ENCODE measurements at regions not wholly inside any gene's neighbourhood (a gene's known extent, or its start where the extent isn't known, plus 50 kb on each side); places are given as distances from the start of the nearest gene placed in this dataset.
"Not testable (repeated sequence)": the region's sequence is repeated elsewhere in the genome, so short reads cannot be mapped to it uniquely, and the experiment has no call there.

GRCh38 chr1:47592296-47593012 lies 154.6 kb downstream of the FOXD2 start:
- no peaks in the 10 kb centered on the region for H3K4me1 Mint-ChIP-seq (ENCODE audit: low read depth in 2 of 2)
- ATAC-seq (no peak), DNase-seq (ENCODE audit: low spot score) (no peak)
- H3K27me3 Mint-ChIP-seq = peaks cover 7 to 8% of the 10 kb centered on the region in 2 donors
- no peaks in the 10 kb centered on the region for H3K9me3 Mint-ChIP-seq
- no peak overlapping the region for H3K27ac Mint-ChIP-seq
- no peaks in the 10 kb centered on the region for H3K36me3 Mint-ChIP-seq
- H3K4me3 Mint-ChIP-seq = no peak overlapping the region

DNA sequence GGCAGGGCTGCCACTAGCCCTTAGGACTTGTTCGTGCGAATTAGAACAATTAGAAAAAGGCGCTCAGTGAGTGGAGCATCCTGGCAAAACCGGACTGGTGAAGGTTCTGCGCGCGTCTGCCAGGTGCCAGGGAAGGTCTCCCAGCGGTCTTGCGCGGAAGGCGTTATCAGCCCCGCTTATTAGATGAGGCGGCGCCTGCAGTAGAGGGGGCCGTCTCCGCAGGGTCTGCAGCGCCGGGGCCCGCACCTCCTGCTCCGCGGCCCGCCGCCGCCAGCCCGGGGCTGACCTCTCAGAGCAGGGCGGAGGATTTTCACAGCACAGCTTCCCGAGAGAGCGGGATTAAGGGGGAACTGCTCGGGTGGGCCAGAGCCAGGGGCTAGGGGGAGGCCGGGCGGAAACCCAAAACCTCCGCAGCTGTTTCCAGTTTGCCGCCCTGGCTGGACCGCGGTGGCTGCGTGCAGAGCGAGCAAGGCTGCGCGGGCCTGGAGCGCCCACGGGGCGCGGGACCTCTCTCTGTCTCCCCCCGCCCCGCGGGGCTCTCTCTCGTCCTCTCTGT lies 155.2 kb downstream of the FOXD2 start:
- no peak overlapping the region for H3K4me3 Mint-ChIP-seq
- no peaks in the 10 kb centered on the region for H3K36me3 Mint-ChIP-seq
- ATAC-seq (no peak), DNase-seq (ENCODE audit: low spot score) (no peak)
- no peaks in the 10 kb centered on the region for H3K9me3 Mint-ChIP-seq
- H3K27me3 Mint-ChIP-seq = peaks cover 8 to 9% of the 10 kb centered on the region in 2 donors
- H3K27ac Mint-ChIP-seq = no peak overlapping the region
- no peaks in the 10 kb centered on the region for H3K4me1 Mint-ChIP-seq (ENCODE audit: low read depth in 2 of 2)

GRCh38 chr1:47593598-47594285 lies 155.9 kb downstream of the FOXD2 start:
- ATAC-seq (no peak), DNase-seq (ENCODE audit: low spot score) (no peak)
- Mint-ChIP-seq H3K27me3 (peaks cover 8 to 14% of the 10 kb centered on the region in 2 donors), H3K36me3 (no peaks in the 10 kb centered on the region), H3K27ac (no peak overlapping the region), H3K4me3 (no peak overlapping the region), H3K9me3 (no peaks in the 10 kb centered on the region), H3K4me1 (ENCODE audit: low read depth in 2 of 2) (no peaks in the 10 kb centered on the region)

GRCh38 chr1:47594627-47595026 lies 156.8 kb downstream of the FOXD2 start:
- no peak overlapping the region for H3K4me3 Mint-ChIP-seq
- H3K9me3 Mint-ChIP-seq = no peaks in the 10 kb centered on the region
- ATAC-seq = no peak
- H3K36me3 Mint-ChIP-seq = peaks cover 8% of the 10 kb centered on the region
- no peaks in the 10 kb centered on the region for H3K4me1 Mint-ChIP-seq (ENCODE audit: low read depth in 2 of 2)
- DNase-seq (ENCODE audit: low spot score) = no peak
- peaks cover 15 to 23% of the 10 kb centered on the region in 2 donors for H3K27me3 Mint-ChIP-seq
- H3K27ac Mint-ChIP-seq = no peak overlapping the region

GRCh38 chr1:47596328-47596727 lies 158.5 kb downstream of the FOXD2 start:
- H3K4me3 Mint-ChIP-seq = no peak overlapping the region
- peaks cover 15% of the 10 kb centered on the region for H3K36me3 Mint-ChIP-seq
- DNase-seq (ENCODE audit: low spot score) (no peak), ATAC-seq (no peak)
- H3K27me3 Mint-ChIP-seq = peaks cover 21 to 34% of the 10 kb centered on the region in 2 donors
- H3K4me1 Mint-ChIP-seq (ENCODE audit: low read depth in 2 of 2) = no peaks in the 10 kb centered on the region
- no peaks in the 10 kb centered on the region for H3K9me3 Mint-ChIP-seq
- no peak overlapping the region for H3K27ac Mint-ChIP-seq

- H3K36me3 Mint-ChIP-seq = peaks cover 24% of the 10 kb centered on the region
Observed at GRCh38 chr1:47598357-47598756, 160.5 kb downstream of the FOXD2 start.

DNA sequence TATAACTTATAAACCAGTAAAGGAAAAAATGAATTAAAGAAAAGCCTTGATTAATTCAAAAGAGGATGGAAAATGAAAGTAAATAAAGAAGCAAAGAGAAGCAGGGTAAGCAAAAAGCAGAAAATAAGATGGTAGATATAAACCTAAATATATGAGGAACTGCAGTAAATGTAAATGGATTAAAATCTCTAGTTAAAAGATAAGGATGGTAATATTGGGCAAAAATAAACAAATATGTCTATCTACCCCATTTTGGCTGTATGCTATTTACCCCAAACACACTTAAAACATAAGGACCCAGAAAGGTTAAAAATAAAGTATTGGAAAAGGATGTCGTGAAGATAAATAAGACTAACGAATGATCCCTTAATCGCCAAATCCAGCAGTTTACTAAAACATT lies 161.9 kb downstream of the FOXD2 start:
- peaks cover 27 to 36% of the 10 kb centered on the region in 2 donors for H3K27me3 Mint-ChIP-seq
- no peak overlapping the region for H3K27ac Mint-ChIP-seq
- H3K4me3 Mint-ChIP-seq = no peak overlapping the region
- no peaks in the 10 kb centered on the region for H3K9me3 Mint-ChIP-seq
- ATAC-seq (no peak), DNase-seq (ENCODE audit: low spot score) (no peak)
- peaks cover 24% of the 10 kb centered on the region for H3K36me3 Mint-ChIP-seq
- no peaks in the 10 kb centered on the region for H3K4me1 Mint-ChIP-seq (ENCODE audit: low read depth in 2 of 2)

More at GRCh38 chr1:47598357-47598756, 160.5 kb downstream of the FOXD2 start:
- no peak for ATAC-seq
- Mint-ChIP-seq H3K4me1 (ENCODE audit: low read depth in 2 of 2) (no peaks in the 10 kb centered on the region), H3K27ac (no peak overlapping the region), H3K4me3 (no peak overlapping the region), H3K9me3 (no peaks in the 10 kb centered on the region), H3K27me3 (peaks cover 28 to 44% of the 10 kb centered on the region in 2 donors)
- DNase-seq (ENCODE audit: low spot score) = no peak

DNA sequence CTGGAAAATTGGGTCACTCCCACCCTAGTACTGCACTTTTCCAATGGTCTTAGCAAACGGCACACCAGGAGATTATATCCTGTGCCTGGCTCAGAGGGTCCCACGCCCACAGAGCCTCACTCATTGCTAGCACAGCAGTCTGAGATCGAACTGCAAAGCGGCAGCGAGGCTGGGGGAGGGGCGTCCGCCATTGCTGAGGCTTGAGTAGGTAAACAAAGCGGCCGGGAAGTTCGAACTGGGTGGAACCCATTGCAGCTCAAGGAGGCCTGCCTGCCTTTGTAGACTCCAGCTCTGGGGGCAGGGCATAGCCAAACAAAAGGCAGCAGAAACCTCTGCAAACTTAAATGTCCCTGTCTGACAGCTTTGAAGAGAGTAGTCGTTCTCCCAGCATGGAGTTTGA lies 164.6 kb downstream of the FOXD2 start:
- not testable (repeated sequence) for DNase-seq (ENCODE audit: low spot score); H3K4me3 Mint-ChIP-seq; H3K9me3 Mint-ChIP-seq; H3K27ac Mint-ChIP-seq; ATAC-seq; H3K4me1 Mint-ChIP-seq (ENCODE audit: low read depth in 2 of 2)
- Mint-ChIP-seq H3K27me3 (peaks cover 28 to 46% of the 10 kb centered on the region in 2 donors), H3K36me3 (peaks cover 24% of the 10 kb centered on the region)

- H3K27me3 Mint-ChIP-seq = peaks cover 27 to 41% of the 10 kb centered on the region in 2 donors
- peaks cover 13% of the 10 kb centered on the region for H3K36me3 Mint-ChIP-seq
- H3K27ac Mint-ChIP-seq; H3K9me3 Mint-ChIP-seq; ATAC-seq; DNase-seq (ENCODE audit: low spot score); H3K4me1 Mint-ChIP-seq (ENCODE audit: low read depth in 2 of 2); H3K4me3 Mint-ChIP-seq: not testable (repeated sequence)
Observed at GRCh38 chr1:47604869-47605268, 167.0 kb downstream of the FOXD2 start.

- no peaks in the 10 kb centered on the region for H3K4me1 Mint-ChIP-seq (ENCODE audit: low read depth in 2 of 2)
- DNase-seq (ENCODE audit: low spot score) = no peak
- no peak overlapping the region for H3K27ac Mint-ChIP-seq
Observed at GRCh38 chr1:47608296-47608875, 170.5 kb downstream of the FOXD2 start.

DNA sequence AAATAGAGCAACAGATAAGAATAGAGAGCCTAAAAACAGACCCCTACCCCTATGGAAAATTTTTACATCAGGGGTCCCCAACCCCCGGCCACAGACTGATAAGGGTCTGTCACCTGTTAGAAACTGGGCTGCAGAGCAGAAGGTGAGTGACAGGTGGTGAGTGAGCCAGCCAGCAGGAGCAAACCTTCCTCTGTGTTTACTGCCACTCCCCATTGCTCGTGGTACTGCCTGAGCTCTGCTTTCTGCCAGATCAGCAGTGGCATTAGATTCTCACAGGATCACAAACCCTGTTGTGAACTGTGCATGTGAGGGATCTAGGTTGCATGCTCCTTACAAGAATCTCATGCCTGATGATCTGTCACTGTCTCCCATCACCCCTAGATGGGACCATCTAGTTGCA lies 174.1 kb downstream of the FOXD2 start:
- no peak overlapping the region for H3K4me3 Mint-ChIP-seq
- no peaks in the 10 kb centered on the region for H3K9me3 Mint-ChIP-seq
- H3K36me3 Mint-ChIP-seq = no peaks in the 10 kb centered on the region
- no peaks in the 10 kb centered on the region for H3K4me1 Mint-ChIP-seq (ENCODE audit: low read depth in 2 of 2)
- DNase-seq (ENCODE audit: low spot score) = no peak
- H3K27me3 Mint-ChIP-seq = peaks cover 21 to 46% of the 10 kb centered on the region in 2 donors
- H3K27ac Mint-ChIP-seq = no peak overlapping the region
- no peak for ATAC-seq

More at GRCh38 chr1:47608296-47608875, 170.5 kb downstream of the FOXD2 start:
- ATAC-seq = no peak
- Mint-ChIP-seq H3K9me3 (no peaks in the 10 kb centered on the region), H3K27me3 (peaks cover 17 to 45% of the 10 kb centered on the region in 2 donors), H3K4me3 (no peak overlapping the region), H3K36me3 (no peaks in the 10 kb centered on the region)

GRCh38 chr1:47612819-47613218 lies 175.0 kb downstream of the FOXD2 start:
- DNase-seq (ENCODE audit: low spot score) = no peak
- H3K4me3 Mint-ChIP-seq = no peak overlapping the region
- no peaks in the 10 kb centered on the region for H3K36me3 Mint-ChIP-seq
- H3K9me3 Mint-ChIP-seq = no peaks in the 10 kb centered on the region
- H3K27me3 Mint-ChIP-seq = peaks cover 16 to 46% of the 10 kb centered on the region in 2 donors
- ATAC-seq = no peak
- no peak overlapping the region for H3K27ac Mint-ChIP-seq
- H3K4me1 Mint-ChIP-seq (ENCODE audit: low read depth in 2 of 2) = no peaks in the 10 kb centered on the region

DNA sequence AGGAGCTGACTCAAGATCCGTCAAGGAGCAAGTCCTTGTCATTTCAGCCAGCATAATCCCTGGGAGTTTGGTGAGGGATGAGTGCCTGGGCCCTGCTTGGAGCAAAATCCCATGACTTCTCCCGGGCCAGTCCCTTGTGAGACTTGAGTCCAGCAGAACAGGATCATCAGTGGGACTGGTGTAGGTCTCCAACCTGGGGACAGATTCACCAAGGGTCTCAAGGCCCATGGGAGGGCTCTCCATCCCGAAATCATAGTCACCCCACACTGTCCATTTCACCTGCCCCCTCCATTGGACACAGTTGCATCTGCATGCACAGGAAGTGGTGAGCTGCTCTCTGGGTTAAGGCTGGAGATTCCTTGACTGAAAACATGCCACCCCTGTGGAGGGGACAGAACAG lies 178.2 kb downstream of the FOXD2 start:
- no peak overlapping the region for H3K27ac Mint-ChIP-seq
- H3K36me3 Mint-ChIP-seq = no peaks in the 10 kb centered on the region
- no peaks in the 10 kb centered on the region for H3K9me3 Mint-ChIP-seq
- H3K4me3 Mint-ChIP-seq = no peak overlapping the region
- peak in 1 of 2 donors; percentile 43 for ATAC-seq
- no peaks in the 10 kb centered on the region for H3K4me1 Mint-ChIP-seq (ENCODE audit: low read depth in 2 of 2)
- no peak for DNase-seq (ENCODE audit: low spot score)
- H3K27me3 Mint-ChIP-seq = peaks cover 9 to 26% of the 10 kb centered on the region in 2 donors

- Mint-ChIP-seq H3K27me3 (peaks cover 9 to 21% of the 10 kb centered on the region in 2 donors), H3K9me3 (no peaks in the 10 kb centered on the region), H3K36me3 (no peaks in the 10 kb centered on the region), H3K4me1 (ENCODE audit: low read depth in 2 of 2) (no peaks in the 10 kb centered on the region), H3K4me3 (no peak overlapping the region), H3K27ac (no peak overlapping the region)
- ATAC-seq (no peak), DNase-seq (ENCODE audit: low spot score) (no peak)
Observed at GRCh38 chr1:47616906-47617305, 179.1 kb downstream of the FOXD2 start.
